SIG-M5 (cell line): ENCODE measurements at regions not wholly inside any gene's neighbourhood (a gene's known extent, or its start where the extent isn't known, plus 50 kb on each side); places are given as distances from the start of the nearest gene placed in this dataset.

Experiments used
- DNase-seq: peaks from one replicate; lab custom pipeline; 2025; lab: John Stamatoyannopoulos, UW

DNA sequence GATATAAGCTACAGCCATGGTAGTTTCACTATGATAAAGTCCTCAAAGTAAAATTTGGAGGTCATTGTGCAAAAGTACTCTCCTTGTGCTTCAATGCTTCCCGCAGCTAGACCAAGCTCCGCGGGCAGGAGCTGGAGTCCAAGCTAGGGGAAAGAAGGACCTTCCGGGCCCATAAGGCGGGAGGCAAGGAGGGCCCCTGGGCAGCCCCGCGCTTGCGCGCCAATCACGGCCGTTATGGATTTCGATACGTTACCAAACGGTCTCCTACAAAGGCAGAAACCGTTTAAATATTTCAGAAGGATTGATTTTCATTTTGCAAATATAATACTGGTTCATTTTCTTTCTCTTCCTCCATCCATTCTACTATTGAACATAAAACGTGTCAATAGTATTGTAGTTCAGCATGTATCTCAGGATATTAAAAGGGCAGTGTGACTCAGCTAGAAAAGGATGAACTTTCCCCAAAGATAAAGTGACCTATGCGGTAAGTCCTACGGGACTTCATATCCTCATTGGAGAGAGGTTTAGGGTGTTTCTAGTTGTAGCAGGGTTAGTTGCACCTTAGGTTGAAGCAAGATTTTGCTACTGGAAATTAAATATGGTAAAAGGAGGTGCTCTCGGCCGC, 128.0 kb downstream of the KIF20B start:
- DNase-seq = no peak

DNA sequence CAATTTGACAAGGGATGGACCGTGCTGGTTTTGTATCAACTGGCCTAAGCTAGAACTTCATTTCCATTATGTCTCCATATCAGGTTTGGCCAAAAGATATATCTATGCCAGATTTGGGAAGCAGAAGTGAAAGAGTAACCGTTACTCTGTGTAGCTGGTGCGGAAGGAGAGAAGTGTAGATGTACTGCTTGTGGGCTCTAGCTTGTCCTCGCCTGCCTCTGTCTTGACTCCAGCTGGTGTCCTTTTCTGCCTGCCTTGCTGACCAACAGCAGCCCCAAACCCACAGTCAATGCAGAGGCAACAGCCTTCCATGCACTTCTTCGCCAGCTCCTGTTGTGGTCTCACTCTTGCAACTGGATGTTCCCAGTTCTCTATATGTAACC, 128.5 kb downstream of the KIF20B start:
- no peak for DNase-seq

DNA sequence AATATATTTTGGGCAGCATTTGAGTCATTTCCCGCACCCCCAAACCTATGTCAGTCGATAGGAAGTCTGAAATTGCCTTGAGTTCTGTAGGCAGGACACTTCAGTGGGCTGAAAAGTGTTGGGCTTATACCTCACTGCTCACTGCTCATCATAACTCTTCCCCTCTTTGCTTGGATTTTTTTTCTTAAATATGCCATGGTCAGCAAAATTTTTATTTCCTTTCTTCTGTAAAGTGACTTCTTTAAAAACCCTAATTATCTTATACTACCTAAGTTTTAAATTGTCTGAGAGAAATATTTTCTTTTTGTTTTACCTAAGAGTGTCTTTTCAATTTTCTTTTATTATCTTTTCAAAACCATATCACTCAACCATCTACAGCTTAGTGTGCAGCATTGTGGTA, 129.2 kb downstream of the KIF20B start:
- no peak for DNase-seq

DNA sequence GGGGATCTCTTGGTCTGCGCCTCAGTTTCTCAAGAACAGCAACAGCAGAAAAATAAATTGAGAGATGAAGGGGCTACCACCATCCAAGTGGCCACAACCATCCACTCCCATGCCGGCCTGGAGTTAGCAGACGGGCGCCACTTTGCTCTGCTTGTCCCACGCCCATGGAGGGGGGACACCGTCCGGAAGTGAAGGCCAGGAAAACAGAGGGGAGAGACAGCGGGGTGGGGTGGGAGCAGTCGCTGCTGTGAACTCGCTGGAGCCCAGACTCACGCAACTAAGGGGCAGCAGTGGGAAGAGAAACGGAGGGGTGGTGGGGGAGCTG, 135.4 kb downstream of the KIF20B start:
- DNase-seq = no peak

DNA sequence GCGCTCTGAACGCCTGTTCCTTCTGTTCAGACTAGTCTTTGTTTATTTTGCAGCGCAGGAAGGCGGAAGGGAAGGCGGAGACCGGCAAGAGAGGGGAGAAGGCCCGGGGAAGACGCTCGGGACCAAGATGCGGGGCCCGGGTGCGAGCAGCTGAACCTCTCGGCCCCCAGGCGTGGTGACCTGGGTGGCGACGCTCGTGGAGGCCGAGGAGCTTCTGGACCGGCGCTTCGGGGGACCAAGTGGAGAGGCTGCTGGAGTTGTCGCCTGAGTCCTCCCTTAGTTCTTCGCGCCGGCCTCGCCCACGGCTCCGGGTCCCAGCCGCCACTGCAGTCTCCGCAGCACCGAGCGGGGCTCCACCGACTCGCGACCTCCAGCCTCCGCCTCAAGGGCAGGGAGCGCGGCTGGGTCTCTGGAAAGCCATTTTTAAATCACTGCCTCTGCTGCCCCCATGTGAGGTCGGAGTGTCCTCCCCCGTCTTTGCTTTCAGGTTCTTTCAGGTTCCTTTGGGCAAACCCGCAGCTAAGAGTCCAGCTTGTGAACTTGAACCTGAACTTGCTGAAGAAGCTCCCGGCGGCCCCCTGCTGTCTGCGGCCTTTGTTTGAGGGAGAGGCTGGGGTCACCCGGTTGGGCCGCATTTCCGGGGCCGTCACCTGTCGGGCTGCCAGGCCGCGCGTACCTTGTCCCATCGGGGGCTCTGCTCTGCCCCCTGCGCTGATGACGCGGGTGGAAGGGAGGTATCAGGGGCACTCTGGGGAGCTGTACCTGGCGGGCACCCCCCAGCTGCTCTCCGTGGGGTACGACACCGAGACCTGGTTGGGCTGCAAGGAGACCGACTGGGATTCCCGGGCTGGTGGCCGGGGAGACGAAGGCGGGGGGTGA, 136.0 kb downstream of the KIF20B start:
- no peak for DNase-seq

DNA sequence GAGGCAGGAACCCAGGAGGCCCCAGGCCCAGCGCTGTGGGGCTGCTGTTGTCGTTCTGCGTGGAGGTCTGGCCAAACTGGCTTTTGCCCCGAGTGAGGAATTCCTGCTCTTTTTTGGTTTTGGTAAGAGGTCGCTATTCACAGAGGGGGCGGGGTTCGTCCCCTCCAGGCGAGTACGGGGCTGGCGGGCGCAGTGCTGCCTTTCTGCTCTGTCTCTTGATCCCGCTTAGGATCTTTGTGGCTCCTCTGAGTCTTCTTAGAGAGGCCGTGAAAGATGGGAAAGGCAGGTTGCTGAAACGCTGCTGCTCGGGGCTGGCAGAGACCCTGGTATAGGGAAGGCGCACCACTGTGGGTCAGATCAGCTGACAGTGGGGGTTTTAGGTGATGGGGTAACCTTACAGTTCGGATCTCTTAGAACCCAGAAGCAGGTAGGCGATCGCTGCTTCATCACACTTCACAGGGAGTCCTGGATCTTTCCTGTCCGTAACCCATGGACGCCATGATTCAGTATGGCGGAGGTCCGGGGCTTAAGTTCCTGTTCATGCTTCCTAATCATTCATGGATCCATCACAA, 136.7 kb downstream of the KIF20B start:
- DNase-seq = no peak

DNA sequence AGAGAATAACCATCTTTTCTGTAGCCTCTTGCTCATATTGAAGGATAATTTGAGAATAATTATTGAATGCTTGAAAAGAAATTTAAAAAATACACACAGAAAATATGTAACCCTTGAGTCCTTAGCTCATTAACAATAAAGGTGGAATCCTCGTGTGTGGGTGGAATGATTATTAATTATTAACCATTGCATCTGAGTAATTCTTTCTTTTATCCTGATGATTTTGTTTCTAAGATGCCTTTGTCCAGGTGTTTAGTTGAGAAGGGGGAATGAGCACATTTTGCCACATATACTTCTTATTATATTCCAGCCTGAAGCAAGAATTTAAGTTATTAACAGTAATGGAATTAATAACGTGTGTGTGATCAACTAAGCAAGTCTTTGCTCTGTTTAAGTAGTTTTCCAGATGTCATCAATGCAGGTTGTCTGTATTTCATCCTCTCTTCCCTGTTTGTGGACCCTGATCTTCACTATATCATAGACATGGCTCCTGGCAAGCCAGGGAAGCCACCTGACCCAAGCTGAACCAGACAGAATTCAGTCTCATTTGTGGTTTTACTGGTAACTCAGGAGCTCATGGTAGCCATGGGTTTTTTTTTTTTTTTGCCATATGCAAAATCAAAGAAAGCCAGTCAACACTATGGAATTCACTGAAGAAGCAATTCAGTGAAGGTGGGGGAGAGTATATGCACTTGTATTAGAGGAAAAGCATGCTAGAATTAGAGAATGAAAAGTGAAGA, 144.3 kb downstream of the KIF20B start:
- no peak for DNase-seq

DNA sequence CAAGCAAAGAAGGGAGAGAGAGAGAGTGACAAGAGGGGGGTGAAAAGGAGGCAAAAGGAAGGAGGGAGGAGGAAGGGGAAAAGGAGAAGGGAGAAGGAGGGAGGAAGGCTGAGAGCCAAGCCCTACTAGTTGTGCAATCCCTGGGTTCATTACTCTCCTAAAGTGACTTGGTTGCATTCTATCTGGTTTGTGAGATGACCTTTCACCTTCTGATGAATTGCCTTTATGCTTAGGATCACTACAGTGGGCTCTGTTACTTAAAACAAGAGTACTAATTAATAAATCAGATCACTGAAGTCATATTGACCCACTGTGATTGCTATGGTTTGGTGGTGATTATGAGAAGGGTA, 144.9 kb downstream of the KIF20B start:
- DNase-seq = no peak

DNA sequence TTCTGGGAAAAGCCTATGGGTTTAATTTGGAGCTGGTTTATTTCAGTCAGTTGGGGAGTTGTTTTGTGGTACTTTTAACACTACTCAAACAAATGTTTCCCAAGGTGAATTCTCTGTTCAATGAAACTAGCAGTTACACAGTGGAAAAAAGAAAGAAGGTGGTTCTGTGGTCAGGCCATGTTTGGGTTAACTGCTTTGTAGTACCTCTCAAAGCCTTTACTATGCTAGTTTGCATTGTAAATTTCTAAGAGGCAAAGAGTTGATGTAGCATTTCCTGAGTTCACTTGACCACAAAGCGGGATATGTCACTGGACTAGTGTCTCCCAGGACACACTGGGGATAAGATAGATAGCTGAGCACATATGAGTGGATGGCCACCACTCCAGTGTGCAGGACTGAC, 145.4 kb downstream of the KIF20B start:
- no peak for DNase-seq

DNA sequence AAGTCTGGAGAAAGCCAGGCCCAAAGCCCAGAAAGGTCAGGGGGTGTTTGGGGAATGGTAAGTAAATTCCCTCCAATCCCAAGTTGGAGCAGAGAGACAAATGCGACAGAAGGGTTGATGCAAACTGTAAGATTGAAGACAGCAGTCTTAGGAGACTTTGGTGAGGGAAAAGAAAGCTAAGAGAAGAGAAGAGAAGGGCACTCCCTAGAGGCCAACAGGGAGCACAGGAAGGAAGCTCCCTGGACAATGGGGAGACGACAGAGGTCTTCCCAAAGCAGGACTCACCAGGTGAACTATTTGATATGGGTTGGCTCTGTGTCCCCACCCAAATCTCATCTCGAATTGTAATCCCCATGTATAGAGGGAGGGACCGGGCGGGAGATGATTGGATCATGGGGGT, 151.5 kb downstream of the KIF20B start:
- no peak for DNase-seq

DNA sequence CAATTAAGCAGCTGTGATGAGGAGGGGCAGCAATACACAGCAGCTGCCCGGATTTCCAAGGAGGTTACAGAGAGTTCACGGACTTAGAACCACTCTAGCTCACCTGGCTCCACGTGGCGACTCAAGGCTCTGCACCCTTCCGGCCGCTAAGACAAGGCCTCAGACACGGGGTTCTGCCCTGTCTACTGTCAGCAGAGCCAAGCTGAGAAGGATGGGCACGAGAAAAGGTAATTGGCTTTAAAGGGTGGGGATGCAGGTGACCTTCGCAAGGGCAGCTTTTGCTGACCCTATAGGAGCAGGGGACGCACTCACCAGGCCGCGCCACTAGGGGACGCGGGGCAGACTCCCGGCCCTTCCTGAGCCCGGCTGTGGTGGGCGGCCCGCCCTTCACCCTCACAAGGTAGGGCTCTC, 152.4 kb downstream of the KIF20B start:
- no peak for DNase-seq

DNA sequence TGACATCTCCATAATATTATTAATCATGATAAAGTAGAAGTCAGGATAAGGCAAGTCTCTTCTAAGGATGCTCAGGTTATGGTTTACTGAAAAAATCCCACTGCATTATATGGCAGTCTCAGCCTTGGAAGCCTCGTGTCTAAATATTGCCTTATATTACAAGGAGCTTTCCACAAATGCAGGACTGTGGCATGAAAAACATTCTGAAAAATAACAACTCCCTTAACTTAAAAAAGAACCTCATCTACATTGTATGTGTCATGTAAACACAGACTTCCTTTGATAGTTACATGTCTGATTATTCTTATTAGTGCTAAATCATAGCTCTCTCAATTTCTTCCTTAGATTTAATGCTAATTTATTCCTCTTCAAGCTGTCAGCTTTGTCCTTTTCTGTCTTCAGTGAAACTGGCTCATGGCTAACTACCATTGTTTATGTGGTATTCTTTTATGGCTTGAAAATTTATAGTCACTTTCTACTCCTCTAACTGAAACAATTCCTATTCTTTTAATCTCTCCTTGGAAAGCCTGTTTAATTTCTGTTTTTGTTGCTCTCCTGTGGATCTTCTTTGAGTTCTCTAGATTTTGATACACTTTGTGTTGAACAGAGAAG, 156.1 kb downstream of the KIF20B start:
- no peak for DNase-seq

DNA sequence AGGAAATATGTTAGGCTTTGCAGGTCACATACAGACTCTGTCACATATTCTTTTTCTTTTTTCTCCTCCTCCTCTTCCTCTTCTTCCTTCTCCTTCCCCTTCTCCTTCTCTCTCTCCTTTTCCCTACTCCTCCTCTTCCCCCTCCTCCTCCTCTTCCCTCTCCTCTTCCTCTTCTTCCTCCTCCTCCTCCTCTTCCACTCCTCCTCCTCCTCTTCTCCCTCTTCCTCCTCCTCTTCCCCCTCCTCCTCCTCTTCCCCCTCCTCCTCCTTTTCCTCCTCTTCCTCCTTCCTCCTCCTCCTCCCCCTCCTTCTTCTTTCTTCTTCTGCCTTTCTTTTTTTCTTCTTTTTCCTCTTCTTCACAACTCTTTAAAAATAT, 159.8 kb downstream of the KIF20B start:
- DNase-seq = no peak

DNA sequence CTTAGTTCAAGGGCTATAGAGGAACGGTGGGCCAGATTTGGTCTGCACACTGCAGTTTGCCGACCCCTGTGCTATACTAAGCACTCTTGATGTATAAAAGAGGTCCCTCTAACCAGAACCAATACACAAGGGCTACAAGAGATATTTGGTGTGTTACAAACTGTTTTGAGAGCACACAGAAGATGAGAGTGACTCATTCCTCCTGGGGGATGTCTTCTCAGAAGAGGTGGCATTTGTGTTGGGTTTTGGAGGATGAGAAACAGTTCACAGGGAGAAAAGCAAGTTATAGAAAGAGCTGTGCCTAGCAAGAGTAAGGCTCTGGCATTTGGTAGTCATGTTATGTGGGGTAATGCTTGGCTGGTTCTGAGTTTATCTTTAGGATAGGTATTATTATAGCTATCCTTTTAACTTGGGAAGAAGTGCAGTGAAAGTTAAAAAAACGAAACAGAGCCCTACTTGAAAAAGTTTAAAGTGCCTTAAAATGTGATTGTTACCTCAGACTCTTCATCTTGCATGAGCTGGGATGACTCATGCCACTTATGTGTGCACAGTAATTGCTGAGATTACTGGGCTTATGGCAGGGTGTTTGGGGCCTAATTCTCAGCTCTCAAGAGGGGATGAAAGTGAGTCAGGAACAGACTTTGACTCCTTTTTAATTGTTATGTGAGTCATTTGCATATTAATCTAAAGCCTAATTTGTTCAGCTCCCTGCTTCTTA, 160.4 kb downstream of the KIF20B start:
- no peak for DNase-seq

DNA sequence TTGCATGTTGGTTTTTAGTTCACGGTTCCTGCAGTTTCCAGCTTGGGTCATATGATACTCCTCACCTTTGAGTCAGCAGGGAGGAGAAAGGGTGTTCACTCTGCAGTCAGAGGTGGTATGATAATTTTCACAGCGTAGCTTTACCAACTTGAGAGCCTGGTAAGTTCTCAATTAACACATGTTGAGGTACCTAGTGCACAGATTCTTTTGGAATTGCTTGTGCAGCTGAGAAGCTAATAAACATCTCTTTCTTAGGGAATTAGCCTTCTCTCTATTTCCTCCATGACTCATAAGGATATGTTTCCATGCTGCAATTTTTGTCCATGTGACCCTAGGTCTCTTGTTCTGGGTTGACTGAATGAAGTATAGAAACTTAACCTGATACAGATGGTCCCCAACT, 166.6 kb downstream of the KIF20B start:
- DNase-seq = no peak

DNA sequence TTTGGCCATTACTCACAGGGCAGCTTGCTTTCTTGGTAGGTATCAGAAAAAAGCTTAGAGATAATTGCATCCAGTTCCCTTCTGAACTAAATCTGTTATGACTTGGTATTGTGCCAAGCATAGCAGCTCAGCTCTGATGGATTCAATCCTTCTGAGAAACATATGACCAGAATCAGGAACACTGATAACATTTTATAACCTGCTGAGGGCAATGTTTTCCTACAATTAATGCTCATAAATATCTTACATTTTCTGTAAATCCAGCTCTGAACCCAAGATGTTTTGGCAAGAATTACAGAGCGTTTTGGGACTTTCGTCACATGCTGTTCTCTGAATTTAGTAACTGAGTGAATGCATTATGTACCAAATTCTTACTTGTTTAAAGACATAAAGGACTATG, 167.8 kb downstream of the KIF20B start:
- no peak for DNase-seq

DNA sequence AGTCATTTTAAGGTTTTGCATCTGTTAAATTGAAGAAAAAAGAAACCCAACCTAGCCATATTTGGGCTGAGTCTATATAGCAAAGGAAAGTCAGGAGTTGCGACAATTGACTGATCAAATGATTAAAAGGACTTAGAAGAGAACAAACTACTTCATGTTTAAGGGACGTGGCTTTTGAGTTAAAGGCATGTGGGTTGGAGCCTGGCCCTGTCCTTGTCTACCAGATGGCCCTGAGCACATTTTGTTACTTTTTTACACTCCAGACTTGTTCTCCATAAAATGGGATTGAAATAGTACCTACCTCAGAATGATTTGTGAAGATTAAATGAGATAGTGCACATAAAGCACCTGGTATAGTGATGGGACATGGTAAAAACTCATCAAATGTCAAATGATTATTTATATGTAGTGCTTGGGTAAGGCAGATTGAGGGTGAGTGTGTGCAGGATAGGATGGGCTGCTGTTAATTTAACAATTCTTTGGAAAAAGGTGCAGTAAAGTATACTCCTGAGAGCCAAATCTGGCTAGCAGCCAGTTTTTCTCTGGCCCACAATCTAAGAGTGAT, 168.3 kb downstream of the KIF20B start:
- DNase-seq = no peak

DNA sequence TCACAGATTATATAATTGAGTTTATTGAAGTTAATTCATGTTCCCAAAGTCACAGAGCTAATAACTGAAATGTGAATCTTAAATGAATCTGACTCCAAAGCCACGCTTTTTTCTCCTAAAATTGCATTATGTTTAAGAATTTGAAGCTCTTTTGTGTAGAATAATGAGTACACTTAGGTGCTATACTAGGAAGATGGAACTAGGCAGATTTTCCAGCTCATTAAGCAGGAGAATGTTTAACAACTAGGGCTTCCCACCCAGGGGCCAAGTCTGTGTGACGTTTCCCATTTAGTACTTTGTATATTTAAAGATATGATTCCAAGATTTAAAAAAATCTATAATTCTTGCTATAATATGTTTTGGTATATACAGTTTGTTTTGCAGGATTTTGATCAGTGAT, 169.5 kb downstream of the KIF20B start:
- DNase-seq = no peak

DNA sequence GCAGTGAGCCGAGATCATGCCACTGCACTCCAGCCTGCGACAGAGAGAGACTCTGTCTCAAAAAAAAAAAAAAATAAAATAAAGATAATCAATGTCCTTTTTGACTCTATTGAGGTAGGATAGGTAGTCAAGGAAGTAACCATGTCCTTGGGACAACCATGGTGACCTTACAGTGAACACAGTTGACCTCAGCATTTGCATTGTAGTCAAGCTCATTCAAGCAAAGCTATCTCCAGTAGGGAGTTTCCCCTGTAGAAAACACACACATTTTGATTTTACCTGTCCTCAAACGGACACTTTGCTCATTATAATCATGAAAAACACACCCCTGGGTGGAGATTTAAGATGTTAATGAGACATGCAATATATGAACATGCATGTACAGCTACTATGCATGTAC, 171.7 kb downstream of the KIF20B start:
- no peak for DNase-seq

DNA sequence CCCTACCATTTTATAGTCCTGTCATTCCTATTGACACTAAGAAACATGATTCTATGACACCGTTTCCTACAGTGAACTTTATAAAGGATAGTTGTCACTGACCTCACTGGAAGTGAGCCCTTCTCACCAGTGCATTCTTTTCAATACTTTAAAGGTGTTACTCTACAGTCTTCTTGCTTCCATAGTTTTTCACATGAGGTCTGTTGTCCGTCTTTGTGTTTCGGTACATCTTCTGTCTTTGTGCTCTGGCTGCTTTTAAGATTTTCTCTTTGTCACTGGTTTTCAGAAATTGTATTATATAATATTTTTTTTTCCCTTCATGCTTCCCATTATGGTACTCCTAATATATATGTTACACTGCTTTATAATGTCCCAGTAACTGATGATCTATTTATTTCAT, 174.2 kb downstream of the KIF20B start:
- no peak for DNase-seq

DNA sequence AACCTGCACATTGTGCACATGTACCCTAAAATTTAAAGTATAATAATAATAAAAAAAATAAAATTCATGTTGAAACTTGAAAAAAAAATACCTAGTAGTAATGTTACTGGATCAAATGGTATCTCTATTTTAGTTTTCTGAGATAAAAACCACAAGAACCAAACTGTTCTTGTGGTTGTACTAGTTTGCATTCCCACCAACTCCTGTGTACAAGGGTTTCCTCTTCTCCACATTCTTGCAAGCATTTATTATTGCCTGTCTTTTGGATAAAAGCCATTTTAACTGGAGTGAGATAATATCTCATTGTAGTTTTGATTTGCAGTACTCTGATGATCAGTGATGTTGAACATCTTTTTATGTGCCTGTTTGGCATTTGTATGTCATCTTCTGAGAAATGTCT, 177.7 kb downstream of the KIF20B start:
- DNase-seq = no peak

DNA sequence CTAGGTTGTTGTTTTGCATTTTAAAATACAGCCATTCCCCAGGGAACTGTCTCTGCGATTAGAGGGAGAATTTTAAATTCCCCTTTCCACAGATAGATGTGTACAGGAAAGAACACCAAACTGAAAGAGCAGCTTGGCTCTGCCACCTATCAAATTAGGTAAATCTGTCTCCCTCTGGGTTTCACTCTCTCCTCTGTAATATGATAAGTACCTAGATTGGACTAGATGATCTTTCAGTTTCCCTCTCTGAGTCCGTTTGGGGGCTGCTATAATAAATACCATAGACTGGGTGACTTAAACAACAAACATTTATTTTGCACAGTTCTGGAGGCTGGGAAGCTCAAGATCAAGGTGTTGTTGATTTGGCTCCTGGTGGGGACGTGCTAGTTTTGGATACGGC, 186.0 kb downstream of the KIF20B start:
- DNase-seq = no peak
